BJ (cell line): ENCODE measurements at regions not wholly inside any gene's neighbourhood (a gene's known extent, or its start where the extent isn't known, plus 50 kb on each side); places are given as distances from the start of the nearest gene placed in this dataset.

Experiments
- CTCF ChIA-PET: fragments of 350-600 bp; formaldehyde crosslinking; extraction: SDS; loops from one replicate; lab custom pipeline; 2021; ENCODE audit warnings: antibody characterized with exemption, inconsistent platforms; lab: Yijun Ruan, JAX
- POLR2A ChIA-PET: fragments of 300-600 bp; sonication (Branson Sonifier 250); formaldehyde crosslinking; extraction: SDS; loops from one replicate; lab custom pipeline; 2021; ENCODE audit warnings: antibody characterized with exemption; lab: Charles Lee
- DNase-seq: peaks from one replicate; pipeline ENCODE4 v3.0.0-alpha.2; 2011; ENCODE audit warnings: low read depth
- H3K27me3 ChIP-seq: 2 replicates; pipeline ENCODE4 v1.6.0; 2011; ENCODE audit warnings: low read length; ENCODE audit not compliant: control insufficient read depth, insufficient read depth
- H3K36me3 ChIP-seq: 2 replicates; pipeline ENCODE4 v1.5.1; 2011; ENCODE audit warnings: low read length; ENCODE audit not compliant: control insufficient read depth, insufficient read depth
- H3K4me3 ChIP-seq: 2 replicates; pipeline ENCODE4 v1.5.1; 2011; ENCODE audit warnings: low read depth, mild to moderate bottlenecking, control low read depth, low read length
- TF ChIP-seq, protein P1 (sequence below): IDR thresholded peaks from 2 replicates; pipeline ENCODE4 v1.5.1; 2011; ENCODE audit warnings: low read depth, mild to moderate bottlenecking, control low read depth, inconsistent platforms, low read length, moderate library complexity; ENCODE audit not compliant: insufficient read depth

DNA sequence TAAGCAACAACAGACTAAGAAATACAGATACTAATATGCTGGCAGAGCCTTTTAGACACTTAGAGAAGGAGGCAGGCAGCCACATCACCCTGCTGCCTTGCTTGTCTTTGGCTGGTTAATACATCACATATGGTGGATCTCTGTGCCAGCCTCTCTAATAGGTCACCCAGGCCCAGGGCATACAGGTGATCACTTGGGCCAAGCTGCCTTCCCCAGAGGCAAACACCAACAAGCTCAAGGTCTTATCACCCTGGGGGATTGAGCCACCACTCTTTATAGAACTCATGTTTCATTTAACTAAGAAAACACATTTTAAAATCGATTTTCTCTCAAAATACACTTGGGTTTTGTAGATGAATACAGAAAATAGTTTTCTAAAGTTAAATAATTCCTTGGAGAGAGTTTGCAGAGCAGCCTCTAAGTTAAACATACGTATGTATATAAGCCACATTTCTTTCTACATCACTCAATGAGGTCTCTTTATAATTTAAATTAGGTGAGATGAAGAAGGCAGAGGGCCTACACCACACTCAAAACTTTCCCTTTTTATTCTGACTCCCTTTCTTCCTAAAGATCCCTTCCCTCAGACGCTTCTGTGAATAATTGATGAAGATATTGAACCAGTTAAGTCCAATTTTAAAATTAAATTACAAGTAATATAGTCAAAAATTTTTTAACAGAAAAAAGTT, 556.8 kb upstream of the GHITM start:
- DNase-seq = no peak

DNA sequence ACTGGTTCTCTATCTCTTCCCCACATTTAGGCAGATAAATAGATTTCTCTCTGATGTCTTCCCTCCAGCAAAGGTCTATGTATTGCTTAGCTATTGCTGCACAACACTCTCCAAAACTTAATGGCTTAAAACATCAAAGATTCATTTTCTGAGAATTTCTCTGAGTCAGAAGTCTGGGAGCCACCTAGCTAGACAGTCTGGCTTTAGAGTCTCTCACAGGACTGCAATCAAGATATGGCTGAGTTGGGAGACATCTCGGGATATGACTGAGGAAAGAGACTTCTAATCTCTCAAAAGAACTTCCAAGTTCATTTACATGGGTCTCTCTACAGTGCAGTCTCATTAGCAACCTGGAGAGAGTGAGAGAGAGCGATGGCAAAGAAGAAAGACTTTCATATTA, 553.6 kb upstream of the GHITM start:
- Histone ChIP-seq H3K4me3 (no peak overlapping the region), H3K36me3 (no peaks in the 10 kb centered on the region), H3K27me3 (no peaks in the 10 kb centered on the region)
- ChIA-PET CTCF (no interaction called here), POLR2A (no interaction called here)
- DNase-seq = no peak
- TF ChIP-seq, protein P1, sequence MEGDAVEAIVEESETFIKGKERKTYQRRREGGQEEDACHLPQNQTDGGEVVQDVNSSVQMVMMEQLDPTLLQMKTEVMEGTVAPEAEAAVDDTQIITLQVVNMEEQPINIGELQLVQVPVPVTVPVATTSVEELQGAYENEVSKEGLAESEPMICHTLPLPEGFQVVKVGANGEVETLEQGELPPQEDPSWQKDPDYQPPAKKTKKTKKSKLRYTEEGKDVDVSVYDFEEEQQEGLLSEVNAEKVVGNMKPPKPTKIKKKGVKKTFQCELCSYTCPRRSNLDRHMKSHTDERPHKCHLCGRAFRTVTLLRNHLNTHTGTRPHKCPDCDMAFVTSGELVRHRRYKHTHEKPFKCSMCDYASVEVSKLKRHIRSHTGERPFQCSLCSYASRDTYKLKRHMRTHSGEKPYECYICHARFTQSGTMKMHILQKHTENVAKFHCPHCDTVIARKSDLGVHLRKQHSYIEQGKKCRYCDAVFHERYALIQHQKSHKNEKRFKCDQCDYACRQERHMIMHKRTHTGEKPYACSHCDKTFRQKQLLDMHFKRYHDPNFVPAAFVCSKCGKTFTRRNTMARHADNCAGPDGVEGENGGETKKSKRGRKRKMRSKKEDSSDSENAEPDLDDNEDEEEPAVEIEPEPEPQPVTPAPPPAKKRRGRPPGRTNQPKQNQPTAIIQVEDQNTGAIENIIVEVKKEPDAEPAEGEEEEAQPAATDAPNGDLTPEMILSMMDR = no peak

More for the DNA sequence above, 556.8 kb upstream of the GHITM start:
- TF ChIP-seq, protein P1 = no peak
- no peaks in the 10 kb centered on the region for H3K36me3 ChIP-seq
- no peak overlapping the region for H3K4me3 ChIP-seq
- CTCF ChIA-PET = no interaction called here
- POLR2A ChIA-PET = interaction anchor here (0.6 kb wide), 1 partner anchor 18 kb away, joined by 3 read pairs; no protein-coding TSS in a partner anchor
- H3K27me3 ChIP-seq = no peaks in the 10 kb centered on the region

DNA sequence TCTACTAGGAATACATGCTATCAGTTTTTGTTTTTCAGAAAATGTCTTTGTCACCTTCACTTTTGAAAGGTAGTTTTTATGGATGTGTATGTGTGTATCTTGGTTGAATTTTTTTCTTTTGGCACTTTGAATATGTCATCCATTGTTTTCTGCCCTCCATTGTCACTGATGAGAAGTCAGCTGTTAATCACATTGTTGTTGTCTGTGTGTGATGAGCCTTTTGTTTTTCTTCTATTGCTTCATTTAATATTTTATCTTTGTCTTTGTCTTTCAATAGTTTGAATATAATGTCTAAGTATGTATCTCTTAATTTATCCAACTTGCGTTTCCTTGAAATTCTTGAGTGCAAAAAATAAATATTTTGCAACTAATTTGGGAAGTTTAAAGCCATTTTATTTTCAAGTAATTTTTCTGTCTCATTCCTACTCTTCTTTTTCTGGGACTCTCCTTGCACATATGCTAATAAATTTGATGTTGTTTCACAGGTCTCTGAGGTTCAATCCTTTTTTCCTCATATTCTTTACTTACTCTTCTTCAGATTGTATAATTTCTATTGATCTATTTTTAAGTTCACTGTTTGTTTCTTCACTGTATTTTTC, 546.9 kb upstream of the GHITM start:
- DNase-seq = no peak
- Histone ChIP-seq H3K4me3 (no peak overlapping the region), H3K27me3 (no peaks in the 10 kb centered on the region), H3K36me3 (no peaks in the 10 kb centered on the region)
- POLR2A ChIA-PET = no interaction called here
- CTCF ChIA-PET = no interaction called here
- TF ChIP-seq, protein P1 = no peak

DNA sequence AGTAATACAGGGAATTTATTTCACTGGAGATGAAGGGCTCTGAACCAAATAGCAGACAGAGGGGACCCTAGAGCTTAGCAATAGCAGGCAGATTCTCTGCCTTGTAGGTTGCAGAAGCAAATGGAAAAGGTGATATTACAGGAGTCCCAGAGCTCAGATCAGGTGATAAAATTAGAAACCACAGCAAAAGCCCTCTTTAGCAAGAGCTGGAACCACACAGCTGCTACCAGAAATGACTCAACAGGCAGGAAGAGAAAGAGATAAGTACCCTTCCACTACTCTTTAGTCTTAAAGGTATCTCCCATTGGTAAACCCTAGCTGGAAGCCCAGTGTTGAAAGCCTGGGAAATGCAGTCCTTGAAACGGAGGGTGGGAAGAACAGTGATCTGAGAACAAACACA, 535.6 kb upstream of the GHITM start:
- ChIA-PET POLR2A (no interaction called here), CTCF (interaction anchor here (0.6 to 0.7 kb wide), 2 partner anchors 13 to 24 kb away, joined by 3 read pairs; no protein-coding TSS in a partner anchor)
- Histone ChIP-seq H3K36me3 (no peaks in the 10 kb centered on the region), H3K27me3 (no peaks in the 10 kb centered on the region), H3K4me3 (no peak overlapping the region)
- TF ChIP-seq, protein P1 = no peak
- no peak for DNase-seq

DNA sequence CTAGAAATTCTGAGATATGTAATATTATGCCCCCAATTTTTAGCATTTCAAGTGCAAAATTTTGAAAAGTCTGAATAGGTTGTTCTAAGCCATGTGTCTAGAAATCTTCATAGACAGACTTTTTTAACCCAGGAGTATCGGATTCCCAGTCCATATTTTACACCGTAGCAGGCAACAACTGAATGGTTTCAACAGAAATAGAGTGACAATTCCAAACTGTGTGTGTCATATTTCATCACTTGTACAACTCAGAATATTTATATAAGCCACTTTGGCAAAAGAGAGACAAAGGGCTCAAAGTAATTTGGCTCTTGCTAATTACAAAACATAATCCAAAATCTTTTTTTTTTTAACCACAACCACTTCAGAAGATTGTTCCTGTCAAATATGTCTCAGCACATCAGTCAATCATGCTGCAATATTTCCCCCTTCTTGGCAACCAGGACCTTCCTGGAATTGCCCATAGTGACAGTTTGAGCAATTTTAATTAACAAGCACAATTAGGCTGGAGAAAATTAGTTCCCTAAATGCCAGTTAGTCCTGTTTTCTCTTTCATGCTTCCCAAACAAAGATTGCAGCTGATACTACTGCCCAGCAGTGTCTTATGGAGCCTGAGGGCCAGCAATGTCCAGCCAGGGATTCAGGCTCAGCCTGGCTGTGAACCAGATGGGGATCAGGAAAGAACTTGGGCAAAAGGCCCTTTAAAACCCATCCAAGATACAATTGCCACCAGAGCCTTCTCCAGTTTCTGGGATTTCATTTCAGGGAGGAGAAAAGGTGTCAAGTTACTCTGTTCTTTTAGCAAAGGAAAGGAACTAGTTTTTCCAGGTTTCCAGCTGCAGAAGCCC, 533.3 kb upstream of the GHITM start:
- no peak overlapping the region for H3K4me3 ChIP-seq
- H3K36me3 ChIP-seq = no peaks in the 10 kb centered on the region
- no peaks in the 10 kb centered on the region for H3K27me3 ChIP-seq
- DNase-seq = no peak
- ChIA-PET POLR2A (interaction anchor here (0.6 kb wide), 1 partner anchor 18 kb away, joined by 3 read pairs; no protein-coding TSS in a partner anchor), CTCF (no interaction called here)
- TF ChIP-seq, protein P1 = no peak
